ENCODE measurements at regions not wholly inside any gene's neighbourhood (a gene's known extent, or its start where the extent isn't known, plus 50 kb on each side); places are given as distances from the start of the nearest gene placed in this dataset.

- TF ChIP-seq CTCF (IDR thresholded peaks at IDR 0.05; ENCODE audit: low read length) (no peak), EZH2 (IDR thresholded peaks at IDR 0.05; ENCODE audit: borderline replicate concordance, low read length) (no peak)
Observed at GRCh38 chr6:5896476-5897200, 110.1 kb downstream of the NRN1 start.

All from OCI-LY1 (cell line).